GM21723 (cell line): ENCODE measurements at regions not wholly inside any gene's neighbourhood (a gene's known extent, or its start where the extent isn't known, plus 50 kb on each side); places are given as distances from the start of the nearest gene placed in this dataset.
A peak's percentile ranks its signal among the peaks of the same experiment; 100 is the strongest.
"Not testable (repeated sequence)": the region's sequence is repeated elsewhere in the genome, so short reads cannot be mapped to it uniquely, and the experiment has no call there.

ENCODE experiments used
- ATAC-seq: cut with Tn5 transposase; IDR thresholded peaks from one replicate; pipeline ENCODE4 v1.9.1; 2021; ENCODE audit warnings: mild to moderate bottlenecking, moderate library complexity; ENCODE audit not compliant: unreplicated experiment

DNA sequence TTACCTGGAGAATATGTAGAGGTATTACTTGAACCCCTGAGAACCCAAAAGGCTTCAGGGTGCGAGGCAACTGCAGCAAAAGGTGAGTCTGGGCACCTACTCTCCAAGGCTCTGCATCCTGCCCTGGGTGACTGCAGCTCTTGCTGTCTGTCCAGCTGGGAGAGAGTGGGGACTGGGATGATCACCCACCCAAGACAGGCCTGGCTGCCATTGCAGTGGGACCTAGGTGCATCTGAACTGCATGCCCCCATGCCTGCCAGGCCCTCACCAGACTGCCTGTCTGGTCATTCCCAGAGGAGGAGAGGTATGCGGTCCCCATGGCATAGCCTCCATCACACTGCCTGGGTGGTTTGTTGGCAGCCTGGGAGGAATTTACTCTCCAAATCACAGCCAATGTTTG is 563.9 kb downstream of the TFAP2A start:
- no peak for ATAC-seq

DNA sequence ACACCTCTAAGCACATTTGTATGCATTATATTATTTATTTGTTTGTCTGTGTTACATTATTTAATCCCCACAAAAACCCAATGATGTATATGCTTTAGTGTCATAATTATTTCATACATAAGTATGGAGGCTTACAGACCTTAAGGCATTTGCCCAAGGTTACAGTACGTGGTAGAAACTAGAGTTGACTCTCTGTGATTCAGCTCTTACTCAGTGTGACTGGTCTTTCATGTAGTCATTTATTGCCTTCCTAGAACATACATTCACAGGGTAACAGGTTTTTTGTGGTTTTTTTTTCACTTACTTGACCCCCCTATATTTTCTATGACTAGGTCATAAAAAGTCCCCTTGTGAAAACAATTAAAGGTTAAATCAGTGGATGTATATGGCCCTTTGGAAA is 566.8 kb downstream of the TFAP2A start:
- no peak for ATAC-seq

DNA sequence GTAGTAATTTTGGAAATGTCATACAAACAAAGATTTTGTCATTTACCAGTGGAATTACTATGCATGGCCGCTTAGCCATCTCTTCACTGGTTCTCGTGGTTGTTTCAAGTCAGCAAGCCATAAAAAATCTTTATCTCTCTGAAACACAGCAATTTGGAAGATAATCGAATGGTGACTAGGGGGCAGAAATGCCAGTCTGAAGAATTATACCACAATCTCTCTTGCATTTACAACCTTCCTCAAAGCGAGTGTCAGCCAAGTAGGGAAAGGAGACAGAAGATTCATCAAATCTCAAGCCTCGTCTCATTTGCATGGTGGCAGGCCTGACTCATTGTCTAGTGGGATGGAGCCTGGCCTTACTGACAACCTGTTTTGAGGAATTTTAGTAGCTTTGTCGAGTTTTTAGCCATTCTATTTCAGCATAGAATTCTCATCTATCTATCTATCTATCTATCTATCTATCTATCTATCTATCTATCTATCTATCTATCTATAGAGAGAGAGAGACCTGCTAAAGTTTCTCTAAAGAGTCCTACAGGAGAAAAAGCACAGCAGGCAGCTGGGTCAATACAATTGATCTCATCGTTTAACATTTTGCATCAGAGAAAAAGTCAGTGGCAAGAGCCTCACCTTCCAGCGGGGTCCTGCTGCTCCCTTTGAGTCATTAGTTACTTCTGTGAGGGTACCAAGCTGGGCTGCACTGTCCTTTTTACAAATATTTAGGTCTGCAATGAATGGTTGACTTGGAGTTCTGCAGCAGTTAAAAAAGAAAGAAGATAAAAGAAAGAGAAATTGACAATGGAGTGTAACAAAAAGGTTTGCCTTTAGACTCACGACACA is 572.8 kb downstream of the TFAP2A start:
- no peak for ATAC-seq

DNA sequence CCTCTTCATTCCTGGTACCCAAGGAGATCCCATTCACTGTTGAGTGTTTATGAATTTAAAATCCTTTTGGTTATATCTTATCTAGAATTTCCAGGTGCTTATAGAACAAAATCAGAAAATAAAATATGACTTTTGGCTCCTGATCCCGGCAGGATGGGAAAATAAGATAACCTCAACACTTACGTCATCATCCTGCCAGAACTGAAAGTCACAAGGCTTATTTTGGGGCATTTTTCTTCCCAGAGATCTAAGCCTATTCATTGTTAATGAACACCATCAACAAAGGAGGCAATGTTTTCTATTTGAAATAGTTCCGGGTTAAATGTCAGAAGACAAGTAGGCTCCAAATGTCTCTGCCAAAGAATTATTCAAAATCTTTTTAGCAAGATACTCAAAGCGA is 580.6 kb downstream of the TFAP2A start:
- ATAC-seq = no peak

- no peak for ATAC-seq
Observed at GRCh38 chr6:9831783-9832182, 583.1 kb downstream of the TFAP2A start.

DNA sequence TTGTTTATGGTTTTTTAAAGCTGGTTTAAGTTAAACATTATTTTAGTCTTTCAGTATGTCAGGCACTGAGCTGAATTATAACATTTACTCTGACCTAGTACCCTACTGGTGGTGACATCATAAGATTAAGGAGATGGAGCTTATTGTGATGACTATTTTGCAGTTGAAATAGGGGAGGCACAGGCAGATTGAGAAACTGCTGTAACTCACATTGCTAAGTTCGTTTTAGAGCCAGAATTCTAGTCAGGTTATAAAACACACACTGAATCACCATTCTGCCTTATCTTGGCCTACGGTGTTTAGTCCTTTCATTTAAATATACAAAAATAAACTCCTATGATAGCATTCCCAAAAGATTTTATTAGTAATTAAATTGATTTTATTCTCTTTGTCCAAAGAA is 584.1 kb downstream of the TFAP2A start:
- ATAC-seq = no peak

DNA sequence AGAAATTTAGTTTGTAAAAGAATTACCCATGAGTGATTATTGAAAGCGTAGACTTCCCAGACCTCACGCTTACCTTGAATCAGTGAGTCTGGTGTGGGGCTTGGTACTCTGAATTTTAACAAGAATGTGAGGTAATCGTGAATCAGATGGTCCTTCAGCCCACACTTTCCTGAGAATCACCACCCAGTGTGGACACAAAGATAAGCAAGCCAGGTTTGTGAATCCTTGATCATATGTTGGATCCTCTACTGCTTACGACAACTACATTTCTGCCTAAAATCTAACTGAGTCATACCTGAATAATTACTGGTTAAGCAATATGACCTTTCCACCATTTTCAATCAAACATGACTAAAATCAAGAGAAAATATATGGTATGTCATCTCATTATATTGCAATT is 589.3 kb downstream of the TFAP2A start:
- ATAC-seq = no peak

- not testable (repeated sequence) for ATAC-seq
Observed at GRCh38 chr6:9810727-9811126, 604.1 kb downstream of the TFAP2A start.

- ATAC-seq = no peak
Observed at GRCh38 chr6:9810286-9810685, 604.6 kb downstream of the TFAP2A start.

- no peak for ATAC-seq
Observed at GRCh38 chr6:9806195-9806594, 608.7 kb downstream of the TFAP2A start.

DNA sequence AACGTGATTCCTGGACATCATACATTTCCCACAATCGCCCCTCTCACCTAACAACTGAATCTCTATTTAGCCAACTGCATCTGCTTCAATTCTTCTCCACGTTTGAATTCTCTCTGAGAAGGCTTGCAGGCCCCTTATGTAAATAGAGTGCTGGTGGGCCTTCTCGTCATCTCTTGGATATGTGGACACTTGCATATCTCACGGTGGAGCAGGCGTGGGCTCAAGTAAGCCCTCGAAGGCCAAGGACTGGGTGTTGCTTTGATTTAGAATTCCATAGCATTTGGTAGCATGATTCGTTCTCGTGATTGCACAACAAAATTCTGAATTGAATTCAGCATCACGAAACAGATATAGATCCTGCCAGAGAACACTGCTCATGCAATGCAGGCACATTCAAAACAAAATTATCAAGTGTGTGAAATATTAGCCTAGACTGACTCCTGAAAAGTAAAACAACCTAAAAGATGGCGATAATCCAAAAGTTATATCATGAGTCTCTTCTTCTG is 613.6 kb downstream of the TFAP2A start:
- ATAC-seq = no peak

GRCh38 chr6:9799582-9799981 is 615.3 kb downstream of the TFAP2A start:
- ATAC-seq = no peak

DNA sequence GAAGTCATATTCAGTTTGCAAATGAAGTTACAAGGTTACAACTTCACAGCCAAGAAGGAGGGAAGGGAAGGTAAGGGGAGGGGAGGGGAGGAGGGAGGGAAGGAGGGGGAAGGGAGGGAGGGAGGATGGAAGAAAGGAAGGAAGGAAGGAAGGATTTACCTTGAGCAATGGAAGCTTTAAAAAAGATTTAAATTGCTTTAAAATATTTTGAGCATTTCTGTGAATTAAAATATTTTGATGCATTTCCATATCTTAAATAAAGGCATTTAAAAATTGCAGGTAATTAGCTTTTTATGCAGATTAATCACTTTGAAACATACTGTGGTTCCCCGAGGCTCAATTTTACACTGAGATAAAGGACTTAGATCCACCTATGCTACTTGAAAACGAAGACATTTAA is 618.0 kb downstream of the TFAP2A start:
- ATAC-seq = no peak

DNA sequence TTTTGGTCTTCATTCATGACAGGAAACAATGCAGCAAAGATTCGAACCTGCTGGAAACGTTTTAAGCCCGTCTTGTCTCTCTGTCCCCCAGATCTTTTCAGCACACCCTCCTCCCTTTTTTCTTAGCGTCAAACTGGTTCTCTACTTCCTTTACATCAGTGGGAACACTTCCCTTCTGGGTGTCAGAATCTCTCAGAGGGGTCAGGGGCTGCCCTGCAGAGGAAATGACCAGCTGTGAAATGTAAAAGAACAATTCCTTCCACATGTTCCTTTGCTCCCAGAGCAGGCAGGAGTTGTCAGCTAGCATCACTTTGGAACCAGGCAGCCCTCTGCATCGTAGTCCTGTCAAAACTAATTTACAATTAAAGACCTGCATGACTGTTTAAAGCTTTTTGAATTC is 619.0 kb downstream of the TFAP2A start:
- no peak for ATAC-seq

- no peak for ATAC-seq
Observed at GRCh38 chr6:9789201-9789600, 625.7 kb downstream of the TFAP2A start.

DNA sequence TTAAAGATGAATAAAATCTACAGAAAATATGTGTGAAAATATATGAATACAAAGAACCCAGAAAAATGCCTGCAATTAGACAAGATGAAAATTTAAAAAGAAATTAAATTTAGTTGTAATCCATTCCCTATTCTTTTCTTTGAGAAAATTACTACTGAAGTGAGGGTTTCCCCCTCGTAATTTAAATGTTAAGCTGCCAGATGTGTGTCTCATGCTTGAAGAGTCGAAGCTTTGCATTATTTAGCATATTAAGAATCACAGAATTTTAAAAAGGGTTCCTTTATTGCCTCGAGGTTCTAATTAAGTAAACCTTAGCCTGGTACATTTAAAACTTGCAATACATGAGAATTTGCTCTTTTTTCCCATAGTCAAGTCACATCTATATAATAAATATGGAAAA is 630.1 kb downstream of the TFAP2A start:
- no peak for ATAC-seq

DNA sequence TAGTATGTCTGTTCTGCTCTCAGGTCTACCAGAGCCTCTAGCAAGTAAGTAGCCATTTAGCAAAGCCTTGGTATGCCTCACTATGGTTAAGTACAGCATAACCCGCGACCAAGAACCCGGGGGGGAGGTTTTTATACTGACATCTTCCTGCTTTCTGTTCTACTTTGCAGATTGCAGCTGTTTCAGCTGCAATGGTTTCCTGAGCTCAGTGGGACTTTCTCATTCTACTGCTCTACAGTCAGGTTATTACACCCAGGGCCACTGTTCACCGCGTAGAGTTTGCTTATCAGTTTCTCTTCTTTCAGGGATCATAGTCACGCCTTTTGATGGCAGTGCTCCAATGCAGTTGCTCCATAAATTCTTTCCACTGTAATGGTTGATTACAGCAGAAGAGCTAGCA is 631.3 kb downstream of the TFAP2A start:
- no peak for ATAC-seq

GRCh38 chr6:9766240-9766915 is 648.5 kb downstream of the TFAP2A start:
- ATAC-seq = peak; percentile 74

DNA sequence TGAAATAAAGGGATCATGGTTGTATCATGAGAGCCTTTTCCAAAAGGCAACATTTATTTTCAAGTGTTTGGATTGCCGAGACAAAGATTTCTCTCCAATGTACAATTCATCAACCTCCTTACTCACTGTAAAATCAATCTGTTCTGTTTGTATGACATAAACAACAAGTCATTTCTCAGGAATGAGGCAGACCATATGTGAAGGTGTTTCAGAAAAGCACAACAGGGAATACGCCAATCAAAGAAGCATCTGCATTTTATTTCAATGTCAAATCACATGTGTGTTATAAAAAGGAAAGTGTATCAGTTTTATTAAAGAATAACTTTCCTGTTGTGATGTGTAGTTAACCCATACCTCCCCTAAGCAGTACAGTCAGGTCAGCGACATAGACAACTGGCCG is 653.7 kb downstream of the TFAP2A start:
- no peak for ATAC-seq

DNA sequence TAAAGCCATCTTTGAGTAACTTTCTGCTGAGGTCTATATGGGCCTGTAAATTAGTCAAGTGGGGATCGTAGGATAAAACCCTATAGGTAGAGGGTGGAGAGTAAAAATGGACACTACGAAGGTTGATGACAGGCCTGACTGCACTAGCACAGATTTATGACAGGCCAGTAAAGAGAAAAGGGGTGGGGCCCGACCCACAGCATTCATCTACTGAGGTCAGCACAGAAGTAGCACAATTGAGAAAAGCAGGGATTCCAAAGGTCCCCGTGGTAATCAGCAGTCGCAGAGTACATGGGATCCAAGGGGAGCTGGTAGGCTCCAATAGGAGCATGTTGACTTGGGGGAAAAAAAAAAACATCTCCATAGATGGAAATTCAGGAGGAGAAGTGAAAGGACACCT is 660.4 kb downstream of the TFAP2A start:
- ATAC-seq = no peak

GRCh38 chr6:9745966-9746365 is 668.9 kb downstream of the TFAP2A start:
- no peak for ATAC-seq

- ATAC-seq = no peak
Observed at GRCh38 chr6:9745476-9745875, 669.4 kb downstream of the TFAP2A start.
